ENCODE measurements at regions not wholly inside any gene's neighbourhood (a gene's known extent, or its start where the extent isn't known, plus 50 kb on each side); places are given as distances from the start of the nearest gene placed in this dataset.

DNA sequence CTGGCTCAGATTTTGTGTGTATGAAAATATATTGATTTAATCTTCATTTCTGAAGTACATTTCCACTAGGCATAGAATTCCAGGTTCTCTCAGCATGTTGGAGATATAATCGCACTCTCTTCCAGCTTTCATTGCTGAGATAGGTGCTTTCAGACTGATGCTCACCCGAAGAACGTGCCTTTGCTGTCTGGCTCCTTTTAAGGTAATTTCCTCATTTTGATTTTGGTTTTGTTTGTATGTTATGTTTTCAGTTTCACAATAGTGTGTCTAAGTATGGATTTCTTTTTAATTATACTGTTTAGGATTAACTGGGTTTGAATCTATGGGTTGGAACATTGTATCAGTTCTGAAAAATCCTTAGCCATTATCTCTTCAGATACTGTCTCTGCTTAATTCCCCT lies 132.0 kb upstream of the NFIB start:
- no peak overlapping the region for H3K4me2 ChIP-seq (ENCODE audit: low read length)
- H3K4me3 ChIP-seq (ENCODE audit: low read depth, low read length): no peak overlapping the region
- H3K27ac ChIP-seq: no peak overlapping the region
- H3K27me3 ChIP-seq (ENCODE audit: control insufficient read depth, insufficient read depth, low read length): no peaks in the 10 kb centered on the region
- H3K36me3 ChIP-seq (ENCODE audit: control insufficient read depth, insufficient read depth, low read length): no peaks in the 10 kb centered on the region
- no peaks in the 10 kb centered on the region for H3K4me1 ChIP-seq
- no peak overlapping the region for H3K9ac ChIP-seq
- TF ChIP-seq, protein P1, sequence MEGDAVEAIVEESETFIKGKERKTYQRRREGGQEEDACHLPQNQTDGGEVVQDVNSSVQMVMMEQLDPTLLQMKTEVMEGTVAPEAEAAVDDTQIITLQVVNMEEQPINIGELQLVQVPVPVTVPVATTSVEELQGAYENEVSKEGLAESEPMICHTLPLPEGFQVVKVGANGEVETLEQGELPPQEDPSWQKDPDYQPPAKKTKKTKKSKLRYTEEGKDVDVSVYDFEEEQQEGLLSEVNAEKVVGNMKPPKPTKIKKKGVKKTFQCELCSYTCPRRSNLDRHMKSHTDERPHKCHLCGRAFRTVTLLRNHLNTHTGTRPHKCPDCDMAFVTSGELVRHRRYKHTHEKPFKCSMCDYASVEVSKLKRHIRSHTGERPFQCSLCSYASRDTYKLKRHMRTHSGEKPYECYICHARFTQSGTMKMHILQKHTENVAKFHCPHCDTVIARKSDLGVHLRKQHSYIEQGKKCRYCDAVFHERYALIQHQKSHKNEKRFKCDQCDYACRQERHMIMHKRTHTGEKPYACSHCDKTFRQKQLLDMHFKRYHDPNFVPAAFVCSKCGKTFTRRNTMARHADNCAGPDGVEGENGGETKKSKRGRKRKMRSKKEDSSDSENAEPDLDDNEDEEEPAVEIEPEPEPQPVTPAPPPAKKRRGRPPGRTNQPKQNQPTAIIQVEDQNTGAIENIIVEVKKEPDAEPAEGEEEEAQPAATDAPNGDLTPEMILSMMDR (IDR thresholded peaks at IDR 0.05): no peak
- no peaks in the 10 kb centered on the region for H3K9me3 ChIP-seq (ENCODE audit: control insufficient read depth, low read length)
- H3K79me2 ChIP-seq: no peaks in the 10 kb centered on the region
- H2AFZ ChIP-seq: no peak overlapping the region

DNA sequence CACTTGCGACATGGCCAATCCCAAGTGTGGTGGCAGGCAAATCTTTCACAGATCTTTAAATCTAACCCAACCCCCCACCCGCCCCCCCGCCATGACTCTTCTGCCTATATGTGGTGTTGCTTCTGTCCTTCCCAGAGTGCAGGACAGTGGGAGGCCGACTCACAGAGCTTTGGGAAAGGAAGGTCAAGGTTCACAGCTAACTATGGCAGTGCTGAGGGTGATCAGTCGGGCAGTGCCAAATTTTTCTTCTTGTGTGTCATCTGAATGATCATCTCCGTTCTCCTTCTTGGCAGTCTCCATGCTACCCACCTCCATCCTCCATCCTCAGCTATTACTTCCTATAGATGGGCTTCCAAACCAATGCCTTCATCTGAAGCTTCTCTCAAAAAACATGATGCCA lies 129.0 kb upstream of the NFIB start:
- H3K4me2 ChIP-seq (ENCODE audit: low read length): no peak overlapping the region
- H3K36me3 ChIP-seq (ENCODE audit: control insufficient read depth, insufficient read depth, low read length): no peaks in the 10 kb centered on the region
- H3K4me3 ChIP-seq (ENCODE audit: low read depth, low read length): no peak overlapping the region
- no peak overlapping the region for H3K27ac ChIP-seq
- TF ChIP-seq, protein P1 (IDR thresholded peaks at IDR 0.05): no peak
- no peaks in the 10 kb centered on the region for H3K4me1 ChIP-seq
- no peak overlapping the region for H3K9ac ChIP-seq
- no peaks in the 10 kb centered on the region for H3K9me3 ChIP-seq (ENCODE audit: control insufficient read depth, low read length)
- H3K27me3 ChIP-seq (ENCODE audit: control insufficient read depth, insufficient read depth, low read length): no peaks in the 10 kb centered on the region
- no peaks in the 10 kb centered on the region for H3K79me2 ChIP-seq
- H2AFZ ChIP-seq: no peak overlapping the region

DNA sequence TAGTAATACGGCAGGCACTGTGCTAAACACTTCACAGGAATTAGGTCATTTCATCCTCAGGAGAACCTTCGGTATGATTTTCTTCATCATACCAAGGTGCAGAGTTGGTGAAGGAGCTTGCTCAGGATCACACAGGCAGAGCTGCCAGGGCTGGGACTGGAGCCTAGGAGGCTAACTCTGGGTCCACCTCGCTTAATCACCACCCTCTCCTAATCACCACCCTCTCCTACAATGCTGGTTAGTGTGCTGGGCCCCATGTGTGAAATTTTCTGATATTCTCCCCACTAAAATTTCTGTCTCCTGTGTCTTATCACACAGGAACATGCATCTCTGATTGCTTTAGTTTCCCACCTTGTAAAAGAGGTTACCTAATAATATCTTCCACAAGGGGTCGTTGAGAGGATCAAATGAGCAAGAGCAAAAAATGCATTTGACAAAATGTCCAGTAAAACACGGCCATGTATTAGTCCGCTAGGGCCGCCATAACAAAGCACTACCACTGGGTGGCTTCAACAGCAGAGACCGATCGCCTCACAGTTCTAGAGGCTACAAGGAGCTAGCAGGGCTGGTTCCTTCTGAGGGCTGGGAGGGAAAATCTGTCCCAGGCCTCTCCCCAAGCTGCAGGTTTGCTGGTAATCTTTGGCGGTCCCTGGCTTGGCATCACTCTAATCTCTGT lies 128.2 kb upstream of the NFIB start:
- no peak overlapping the region for H3K4me3 ChIP-seq (ENCODE audit: low read depth, low read length)
- no peaks in the 10 kb centered on the region for H3K4me1 ChIP-seq
- TF ChIP-seq, protein P1 (IDR thresholded peaks at IDR 0.05): no peak
- no peaks in the 10 kb centered on the region for H3K36me3 ChIP-seq (ENCODE audit: control insufficient read depth, insufficient read depth, low read length)
- H3K9ac ChIP-seq: no peak overlapping the region
- H3K27me3 ChIP-seq (ENCODE audit: control insufficient read depth, insufficient read depth, low read length): no peaks in the 10 kb centered on the region
- no peaks in the 10 kb centered on the region for H3K9me3 ChIP-seq (ENCODE audit: control insufficient read depth, low read length)
- no peak overlapping the region for H2AFZ ChIP-seq
- H3K27ac ChIP-seq: no peak overlapping the region
- no peak overlapping the region for H3K4me2 ChIP-seq (ENCODE audit: low read length)
- H3K79me2 ChIP-seq: no peaks in the 10 kb centered on the region

DNA sequence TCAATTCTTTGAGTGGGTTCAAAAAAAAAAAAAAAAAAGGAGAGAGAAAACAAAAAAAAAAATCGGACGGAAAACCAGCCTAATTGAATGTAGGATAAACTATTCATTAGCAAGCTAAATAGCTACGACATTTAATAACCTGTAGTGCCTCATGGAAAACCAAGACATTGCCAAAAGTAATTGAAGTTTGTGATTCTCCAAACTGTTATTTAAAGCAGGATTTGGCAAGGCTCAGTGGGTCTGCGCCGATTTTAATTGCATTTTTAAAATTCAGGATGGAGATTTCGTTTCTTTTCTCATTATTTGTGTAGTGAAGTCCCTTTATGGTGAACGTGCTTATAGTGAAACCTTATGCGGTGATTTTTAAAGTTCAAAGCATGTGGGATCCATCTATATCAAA lies 127.2 kb upstream of the NFIB start:
- Histone ChIP-seq H3K27ac (no peak overlapping the region), H3K4me3 (ENCODE audit: low read depth, low read length) (no peak overlapping the region), H2AFZ (no peak overlapping the region), H3K27me3 (ENCODE audit: control insufficient read depth, insufficient read depth, low read length) (no peaks in the 10 kb centered on the region), H3K36me3 (ENCODE audit: control insufficient read depth, insufficient read depth, low read length) (no peaks in the 10 kb centered on the region), H3K9ac (no peak overlapping the region), H3K9me3 (ENCODE audit: control insufficient read depth, low read length) (no peaks in the 10 kb centered on the region), H3K4me2 (ENCODE audit: low read length) (no peak overlapping the region), H3K4me1 (no peaks in the 10 kb centered on the region), H3K79me2 (no peaks in the 10 kb centered on the region)
- TF ChIP-seq, protein P1 (IDR thresholded peaks at IDR 0.05): no peak

DNA sequence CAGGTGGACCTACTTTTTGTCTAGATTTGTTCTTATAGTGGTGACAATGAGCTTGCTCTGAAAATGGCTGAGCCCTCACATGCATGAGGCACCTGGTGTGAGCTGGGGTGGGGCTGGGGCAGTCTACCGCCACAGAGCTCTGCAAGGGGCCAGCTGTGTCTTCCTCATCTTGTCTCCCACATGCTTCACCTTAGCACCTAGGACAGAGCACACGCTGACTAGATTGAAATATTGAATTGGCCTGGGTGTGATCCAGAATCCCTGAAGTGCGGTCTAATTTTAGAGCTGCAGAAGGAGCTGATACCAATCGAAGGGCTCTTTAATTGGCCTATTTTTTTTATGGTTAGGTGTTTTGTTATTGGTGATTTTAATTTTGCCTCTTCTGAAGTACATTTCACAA lies 126.1 kb upstream of the NFIB start:
- no peak overlapping the region for H3K4me3 ChIP-seq (ENCODE audit: low read depth, low read length)
- H3K9ac ChIP-seq: no peak overlapping the region
- no peaks in the 10 kb centered on the region for H3K36me3 ChIP-seq (ENCODE audit: control insufficient read depth, insufficient read depth, low read length)
- H3K27me3 ChIP-seq (ENCODE audit: control insufficient read depth, insufficient read depth, low read length): no peaks in the 10 kb centered on the region
- no peak overlapping the region for H3K4me2 ChIP-seq (ENCODE audit: low read length)
- TF ChIP-seq, protein P1 (IDR thresholded peaks at IDR 0.05): no peak
- no peak overlapping the region for H3K27ac ChIP-seq
- no peaks in the 10 kb centered on the region for H3K4me1 ChIP-seq
- no peaks in the 10 kb centered on the region for H3K79me2 ChIP-seq
- no peaks in the 10 kb centered on the region for H3K9me3 ChIP-seq (ENCODE audit: control insufficient read depth, low read length)
- H2AFZ ChIP-seq: no peak overlapping the region
